Activated naive CD4-positive, alpha-beta T cell treated with anti-CD3 and anti-CD28 coated beads, Interleukin-2, amount 50 U/mL, for 24 hours (primary cell): ENCODE measurements at regions not wholly inside any gene's neighbourhood (a gene's known extent, or its start where the extent isn't known, plus 50 kb on each side); places are given as distances from the start of the nearest gene placed in this dataset.
"Not testable (repeated sequence)": the region's sequence is repeated elsewhere in the genome, so short reads cannot be mapped to it uniquely, and the experiment has no call there.

Source experiments
- H3K27ac Mint-ChIP-seq: one replicate; pipeline ENCODE4 v1.8.0; 2021; ENCODE audit warnings: mild to moderate bottlenecking, mixed read lengths
- H3K27me3 Mint-ChIP-seq: one replicate; pipeline ENCODE4 v1.8.0; 2021; ENCODE audit warnings: mixed read lengths
- H3K36me3 Mint-ChIP-seq: one replicate; pipeline ENCODE4 v1.8.0; 2021; ENCODE audit warnings: mixed read lengths
- H3K4me1 Mint-ChIP-seq: one replicate; pipeline ENCODE4 v1.8.0; 2021; ENCODE audit warnings: mixed read lengths
- H3K4me3 Mint-ChIP-seq: one replicate; pipeline ENCODE4 v1.8.0; 2021; ENCODE audit warnings: mild to moderate bottlenecking, mixed read lengths
- H3K9me3 Mint-ChIP-seq: one replicate; pipeline ENCODE4 v1.8.0; 2021; ENCODE audit warnings: mixed read lengths

- Mint-ChIP-seq H3K9me3 (peaks cover 5% of the 10 kb centered on the region), H3K4me3 (no peak overlapping the region), H3K27ac (no peak overlapping the region), H3K36me3 (no peaks in the 10 kb centered on the region), H3K4me1 (no peaks in the 10 kb centered on the region), H3K27me3 (no peaks in the 10 kb centered on the region)
These were observed 145.7 kb upstream of the LMNTD1 start for GRCh38 chr12:25698772-25699171.

- Mint-ChIP-seq H3K4me3 (no peak overlapping the region), H3K27ac (no peak overlapping the region), H3K36me3 (no peaks in the 10 kb centered on the region), H3K9me3 (peaks cover 5% of the 10 kb centered on the region), H3K4me1 (no peaks in the 10 kb centered on the region), H3K27me3 (no peaks in the 10 kb centered on the region)
These were observed 146.4 kb upstream of the LMNTD1 start for GRCh38 chr12:25699454-25699853.

- peaks cover 6% of the 10 kb centered on the region for H3K4me1 Mint-ChIP-seq
- H3K36me3 Mint-ChIP-seq, result no peaks in the 10 kb centered on the region
- peaks cover 5% of the 10 kb centered on the region for H3K9me3 Mint-ChIP-seq
- no peak overlapping the region for H3K27ac Mint-ChIP-seq
- no peaks in the 10 kb centered on the region for H3K27me3 Mint-ChIP-seq
- no peak overlapping the region for H3K4me3 Mint-ChIP-seq
These were observed 148.2 kb upstream of the LMNTD1 start for GRCh38 chr12:25701290-25701689.

- peaks cover 6% of the 10 kb centered on the region for H3K4me1 Mint-ChIP-seq
- no peak overlapping the region for H3K27ac Mint-ChIP-seq
- no peaks in the 10 kb centered on the region for H3K36me3 Mint-ChIP-seq
- no peak overlapping the region for H3K4me3 Mint-ChIP-seq
- no peaks in the 10 kb centered on the region for H3K27me3 Mint-ChIP-seq
- no peaks in the 10 kb centered on the region for H3K9me3 Mint-ChIP-seq
These were observed 149.5 kb upstream of the LMNTD1 start for GRCh38 chr12:25702553-25702952.

- Mint-ChIP-seq H3K4me1 (peaks cover 6% of the 10 kb centered on the region), H3K4me3 (no peak overlapping the region), H3K36me3 (no peaks in the 10 kb centered on the region), H3K27ac (no peak overlapping the region), H3K27me3 (no peaks in the 10 kb centered on the region), H3K9me3 (no peaks in the 10 kb centered on the region)
These were observed 152.2 kb upstream of the LMNTD1 start for GRCh38 chr12:25705261-25705660.

GRCh38 chr12:25706646-25707045, 153.6 kb upstream of the LMNTD1 start:
- not testable (repeated sequence) for H3K36me3 Mint-ChIP-seq, H3K27me3 Mint-ChIP-seq, H3K4me1 Mint-ChIP-seq, H3K9me3 Mint-ChIP-seq, H3K27ac Mint-ChIP-seq, H3K4me3 Mint-ChIP-seq

- Mint-ChIP-seq H3K4me3 (no peak overlapping the region), H3K27me3 (no peaks in the 10 kb centered on the region), H3K4me1 (peaks cover 6% of the 10 kb centered on the region), H3K27ac (no peak overlapping the region), H3K9me3 (no peaks in the 10 kb centered on the region), H3K36me3 (no peaks in the 10 kb centered on the region)
These were observed 154.0 kb upstream of the LMNTD1 start for GRCh38 chr12:25707056-25707455.

- peaks cover 6% of the 10 kb centered on the region for H3K4me1 Mint-ChIP-seq
- H3K27ac Mint-ChIP-seq, result no peak overlapping the region
- H3K36me3 Mint-ChIP-seq, result no peaks in the 10 kb centered on the region
- H3K4me3 Mint-ChIP-seq, result no peak overlapping the region
- no peaks in the 10 kb centered on the region for H3K9me3 Mint-ChIP-seq
- H3K27me3 Mint-ChIP-seq, result no peaks in the 10 kb centered on the region
These were observed 155.6 kb upstream of the LMNTD1 start for GRCh38 chr12:25708661-25709060.

- no peaks in the 10 kb centered on the region for H3K27me3 Mint-ChIP-seq
These were observed 157.0 kb upstream of the LMNTD1 start for GRCh38 chr12:25710128-25710527.

GRCh38 chr12:25710938-25711605, 158.0 kb upstream of the LMNTD1 start:
- H3K4me1 Mint-ChIP-seq, H3K27me3 Mint-ChIP-seq, H3K27ac Mint-ChIP-seq, H3K9me3 Mint-ChIP-seq, H3K4me3 Mint-ChIP-seq, H3K36me3 Mint-ChIP-seq: not testable (repeated sequence)

More at GRCh38 chr12:25710128-25710527, 157.0 kb upstream of the LMNTD1 start:
- Mint-ChIP-seq H3K9me3 (no peaks in the 10 kb centered on the region), H3K4me3 (no peak overlapping the region), H3K36me3 (no peaks in the 10 kb centered on the region), H3K4me1 (peaks cover 5% of the 10 kb centered on the region), H3K27ac (no peak overlapping the region)

GRCh38 chr12:25712169-25712568, 159.1 kb upstream of the LMNTD1 start:
- Mint-ChIP-seq H3K27ac (no peak overlapping the region), H3K4me1 (no peaks in the 10 kb centered on the region), H3K27me3 (no peaks in the 10 kb centered on the region), H3K36me3 (no peaks in the 10 kb centered on the region), H3K4me3 (no peak overlapping the region), H3K9me3 (no peaks in the 10 kb centered on the region)

- no peaks in the 10 kb centered on the region for H3K27me3 Mint-ChIP-seq
- no peaks in the 10 kb centered on the region for H3K4me1 Mint-ChIP-seq
- H3K27ac Mint-ChIP-seq, result no peak overlapping the region
- no peaks in the 10 kb centered on the region for H3K36me3 Mint-ChIP-seq
- no peak overlapping the region for H3K4me3 Mint-ChIP-seq
- H3K9me3 Mint-ChIP-seq, result no peaks in the 10 kb centered on the region
These were observed 160.2 kb upstream of the LMNTD1 start for GRCh38 chr12:25713264-25713663.

- H3K4me1 Mint-ChIP-seq, result no peaks in the 10 kb centered on the region
- no peak overlapping the region for H3K4me3 Mint-ChIP-seq
- no peaks in the 10 kb centered on the region for H3K27me3 Mint-ChIP-seq
- H3K36me3 Mint-ChIP-seq, result no peaks in the 10 kb centered on the region
- H3K27ac Mint-ChIP-seq, result no peak overlapping the region
- H3K9me3 Mint-ChIP-seq, result no peaks in the 10 kb centered on the region
These were observed 161.3 kb upstream of the LMNTD1 start for GRCh38 chr12:25714198-25714984.

GRCh38 chr12:25715102-25715501, 162.0 kb upstream of the LMNTD1 start:
- no peaks in the 10 kb centered on the region for H3K27me3 Mint-ChIP-seq
- H3K36me3 Mint-ChIP-seq, result no peaks in the 10 kb centered on the region
- no peaks in the 10 kb centered on the region for H3K9me3 Mint-ChIP-seq
- H3K4me3 Mint-ChIP-seq, result no peak overlapping the region
- no peak overlapping the region for H3K27ac Mint-ChIP-seq
- H3K4me1 Mint-ChIP-seq, result no peaks in the 10 kb centered on the region

GRCh38 chr12:25716842-25717241, 163.8 kb upstream of the LMNTD1 start:
- H3K27me3 Mint-ChIP-seq, result no peaks in the 10 kb centered on the region
- H3K27ac Mint-ChIP-seq, result no peak overlapping the region
- no peaks in the 10 kb centered on the region for H3K4me1 Mint-ChIP-seq
- H3K4me3 Mint-ChIP-seq, result no peak overlapping the region
- H3K9me3 Mint-ChIP-seq, result no peaks in the 10 kb centered on the region
- no peaks in the 10 kb centered on the region for H3K36me3 Mint-ChIP-seq

- H3K4me3 Mint-ChIP-seq, result no peak overlapping the region
- no peak overlapping the region for H3K27ac Mint-ChIP-seq
- H3K27me3 Mint-ChIP-seq, result no peaks in the 10 kb centered on the region
- no peaks in the 10 kb centered on the region for H3K36me3 Mint-ChIP-seq
- H3K4me1 Mint-ChIP-seq, result no peaks in the 10 kb centered on the region
- H3K9me3 Mint-ChIP-seq, result no peaks in the 10 kb centered on the region
These were observed 164.5 kb upstream of the LMNTD1 start for GRCh38 chr12:25717552-25717951.
